Panc1 (cell line): ENCODE measurements at regions not wholly inside any gene's neighbourhood (a gene's known extent, or its start where the extent isn't known, plus 50 kb on each side); places are given as distances from the start of the nearest gene placed in this dataset.

ENCODE experiments used
- CTCF ChIP-seq: fragments of 450-650 bp; IDR thresholded peaks from 2 replicates; pipeline ENCODE4 v1.5.1; 2017; ENCODE audit warnings: mild to moderate bottlenecking
- POLR2AphosphoS5 ChIP-seq: IDR thresholded peaks from 2 replicates; pipeline ENCODE4 v1.6.1; 2012; ENCODE audit warnings: mild to moderate bottlenecking, low read depth, low read length, moderate library complexity
- TCF7L2 ChIP-seq: IDR thresholded peaks from 2 replicates; pipeline ENCODE4 v1.6.1; 2011; ENCODE audit warnings: mild to moderate bottlenecking, low read depth, low read length, inconsistent platforms

DNA sequence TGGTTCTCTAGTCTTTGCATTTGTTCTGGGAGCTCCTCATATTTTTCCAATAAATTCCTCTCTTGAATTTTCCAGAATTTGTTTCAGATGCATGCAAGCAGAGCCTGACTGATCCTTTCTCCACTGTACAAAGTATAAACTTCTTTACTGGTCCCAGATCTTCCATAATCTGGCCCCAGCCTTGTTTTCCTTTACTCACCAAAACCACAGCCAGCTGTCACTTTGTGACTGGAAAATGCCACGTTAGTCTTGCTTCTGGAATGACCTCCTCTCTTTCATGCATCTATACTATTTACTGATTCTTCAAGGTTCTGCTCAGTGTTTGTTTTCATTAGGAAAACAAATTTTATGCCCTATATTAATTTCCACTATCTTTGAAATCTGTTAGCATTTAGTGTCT lies 60.4 kb upstream of the SPPL2A start:
- no peak for TF ChIP-seq TCF7L2
- no peak for TF ChIP-seq POLR2AphosphoS5
- no peak for TF ChIP-seq CTCF
